PC-3 (cell line): ENCODE measurements at regions not wholly inside any gene's neighbourhood (a gene's known extent, or its start where the extent isn't known, plus 50 kb on each side); places are given as distances from the start of the nearest gene placed in this dataset.

Source experiments
- CTCF ChIP-seq: fragments of 300-600 bp; sonication (generic); conservative IDR thresholded peaks from 2 replicates; pipeline ENCODE4 v1.5.1; 2017; ENCODE audit warnings: antibody characterized with exemption, low read depth, mild to moderate bottlenecking, low read length
- EZH2 ChIP-seq: fragments of 300-600 bp; sonication (generic); IDR thresholded peaks from one replicate; pipeline ENCODE4 v1.6.1; 2017; ENCODE audit warnings: antibody characterized with exemption, mild to moderate bottlenecking, low read length; ENCODE audit not compliant: unreplicated experiment
- EZH2phosphoT487 ChIP-seq: fragments of 300-600 bp; sonication (generic); IDR thresholded peaks from 2 replicates; pipeline ENCODE4 v1.6.1; 2018; ENCODE audit warnings: mild to moderate bottlenecking, antibody characterized with exemption, low read length, borderline replicate concordance

- no peak for TF ChIP-seq CTCF
- no peak for TF ChIP-seq EZH2phosphoT487
- TF ChIP-seq EZH2 = no peak
Measured at GRCh38 chr3:80230962-80231361, 463.2 kb upstream of the ROBO1 start.
